HepG2 (cell line): ENCODE measurements at regions not wholly inside any gene's neighbourhood (a gene's known extent, or its start where the extent isn't known, plus 50 kb on each side); places are given as distances from the start of the nearest gene placed in this dataset.

ENCODE experiments used
- ATAC-seq: fragments of 200-7000 bp; cut with Tn5 transposase; 3 replicates; pipeline ENCODE4 v1.9.1; 2020; ENCODE audit warnings: mild to moderate bottlenecking, moderate library complexity
- BruUV-seq: library from RNA; stranded (reverse); fragments of 400-500 nt; replicated peaks from 2 replicates; lab custom pipeline; 2021; lab: Mats Ljungman, UMichigan
- CTCF ChIA-PET: fragments of 300-600 bp; formaldehyde crosslinking; extraction: SDS; loops from one replicate; lab custom pipeline; 2021; ENCODE audit warnings: low total read pairs, inconsistent platforms, low intra/inter-chr PET ratio; lab: Yijun Ruan, JAX
- POLR2A ChIA-PET: fragments of 350-600 bp; sonication (Branson Sonifier 250); formaldehyde crosslinking; loops from one replicate; lab custom pipeline; 2020; ENCODE audit warnings: antibody characterized with exemption, inconsistent platforms; lab: Yijun Ruan, JAX
- DNase-seq: peaks from one replicate; pipeline ENCODE4 v3.0.0-alpha.2; 2015; ENCODE audit warnings: low spot score
- FAIRE-seq: peaks from 3 replicates; lab custom pipeline; 2011; peaks lifted over from hg19 to GRCh38; lab: Jason Lieb, UNC
- H2AFZ ChIP-seq: one replicate; pipeline ENCODE4 v1.6.1; 2011; ENCODE audit warnings: low read length, inconsistent platforms
- H3K27ac ChIP-seq: fragments of 300-600 bp; 3 replicates; pipeline ENCODE4 v1.8.0; 2011; ENCODE audit warnings: mixed run types, mild to moderate bottlenecking, mixed read lengths, low read length, inconsistent platforms; ENCODE audit not compliant: insufficient read depth; ENCODE audit errors: extremely low read length
- H3K27me3 ChIP-seq, 2 experiments: fragments of 200-600 bp in 1 of 2; 2 replicates in 1 of 2; 3 replicates in 1 of 2; pipeline versions ENCODE4 v1.6.0 to v1.8.0; 2011; ENCODE audit warnings: low read length in 2 of 2, mild to moderate bottlenecking in 2 of 2, moderate library complexity in 2 of 2, inconsistent platforms in 1 of 2; ENCODE audit not compliant: insufficient read depth in 2 of 2, control insufficient read depth in 1 of 2
- H3K36me3 ChIP-seq, 2 experiments: fragments of 200-600 bp in 1 of 2; replicated peaks in 1 of 2; 2 replicates in 1 of 2; 3 replicates in 1 of 2; pipeline versions ENCODE4 v1.5.1 to v1.8.0; 2011; ENCODE audit warnings: low read length in 2 of 2, inconsistent platforms in 1 of 2; ENCODE audit not compliant: insufficient read depth in 2 of 2, control insufficient read depth in 1 of 2
- H3K4me1 ChIP-seq: 2 replicates; pipeline ENCODE4 v1.5.1; 2012; ENCODE audit warnings: low read length, inconsistent platforms; ENCODE audit not compliant: insufficient read depth
- H3K4me2 ChIP-seq: 2 replicates; pipeline ENCODE4 v1.6.0; 2011; ENCODE audit warnings: low read depth, low read length, inconsistent platforms
- H3K4me3 ChIP-seq, 3 experiments: fragments of 200-600 bp in 1 of 3; sonication (generic), shearing (Covaris generic) in 1 of 3; replicated peaks in 1 of 3; 2 replicates each; pipeline ENCODE4 v1.5.1; 2011 to 2016; ENCODE audit warnings: low read length in 3 of 3, inconsistent platforms in 2 of 3, low read depth in 2 of 3, mild to moderate bottlenecking in 2 of 3, control low read depth in 1 of 3, mixed read lengths in 1 of 3; ENCODE audit not compliant: insufficient read depth in 1 of 3
- H3K79me2 ChIP-seq: one replicate; pipeline ENCODE4 v1.6.1; 2011; ENCODE audit warnings: low read length, inconsistent platforms; ENCODE audit not compliant: insufficient read depth
- H3K9ac ChIP-seq: 2 replicates; pipeline ENCODE4 v1.6.0; 2011; ENCODE audit warnings: mild to moderate bottlenecking, low read depth, low read length, inconsistent platforms; ENCODE audit not compliant: insufficient read depth
- H3K9me3 ChIP-seq: 2 replicates; pipeline ENCODE4 v1.5.1; 2012; ENCODE audit warnings: mild to moderate bottlenecking, low read length
- H4K20me1 ChIP-seq: 2 replicates; pipeline ENCODE4 v1.6.0; 2011; ENCODE audit warnings: inconsistent platforms, mild to moderate bottlenecking, low read length, moderate library complexity; ENCODE audit not compliant: insufficient read depth
- MAFF ChIP-seq: IDR thresholded peaks from 2 replicates; pipeline ENCODE4 v1.6.1; 2011; ENCODE audit warnings: low read depth, low read length, improper control_type of control experiment
- MAFK ChIP-seq, 2 experiments: IDR thresholded peaks in 1 of 2; conservative IDR thresholded peaks in 1 of 2; 2 replicates each; pipeline ENCODE4 v1.6.1; 2011; ENCODE audit warnings: improper control_type of control experiment in 2 of 2, low read length in 2 of 2
- MLLT10 ChIP-seq: sonication (generic); formaldehyde crosslinking; IDR thresholded peaks from 2 replicates; pipeline ENCODE4 v1.4.0; 2020; ENCODE audit warnings: missing genetic modification reagents
- PRDM4 ChIP-seq: sonication (generic); formaldehyde crosslinking; IDR thresholded peaks from 2 replicates; pipeline ENCODE4 v1.9.0; 2021; ENCODE audit warnings: missing genetic modification reagents, borderline replicate concordance
- ZNF234 ChIP-seq: sonication (generic); formaldehyde crosslinking; conservative IDR thresholded peaks from 2 replicates; pipeline ENCODE4 v1.5.1; 2020; ENCODE audit warnings: mild to moderate bottlenecking, missing genetic modification reagents
- ZNF256 ChIP-seq: sonication (generic); formaldehyde crosslinking; conservative IDR thresholded peaks from 2 replicates; pipeline ENCODE4 v1.4.0; 2020; ENCODE audit warnings: missing genetic modification reagents
- ZNF567 ChIP-seq: sonication (generic); formaldehyde crosslinking; IDR thresholded peaks from 2 replicates; pipeline ENCODE4 v1.8.1; 2023; ENCODE audit warnings: mild to moderate bottlenecking, missing genetic modification reagents, borderline replicate concordance
- ZNF574 ChIP-seq: sonication (generic); formaldehyde crosslinking; IDR thresholded peaks from 2 replicates; pipeline ENCODE4 v1.4.0; 2020; ENCODE audit warnings: missing genetic modification reagents
- ZNF605 ChIP-seq: sonication (generic); formaldehyde crosslinking; IDR thresholded peaks from 2 replicates; pipeline ENCODE4 v1.8.0; 2022; ENCODE audit warnings: mild to moderate bottlenecking, missing genetic modification reagents
- ZNF670 ChIP-seq: sonication (generic); formaldehyde crosslinking; IDR thresholded peaks from 2 replicates; pipeline ENCODE4 v1.8.0; 2022; ENCODE audit warnings: mild to moderate bottlenecking, missing genetic modification reagents, borderline replicate concordance
- ZNF850 ChIP-seq: sonication (generic); formaldehyde crosslinking; conservative IDR thresholded peaks from 2 replicates; pipeline ENCODE4 v1.9.0; 2021; ENCODE audit warnings: mild to moderate bottlenecking, missing genetic modification reagents
- ZSCAN22 ChIP-seq: sonication (generic); formaldehyde crosslinking; IDR thresholded peaks from 2 replicates; pipeline ENCODE4 v1.4.0; 2020; ENCODE audit warnings: mild to moderate bottlenecking, missing genetic modification reagents
- WGBS: methylation state at CpG from one replicate; pipeline ENCODE4 v1.1.6; 2017; ENCODE audit warnings: low lambda C conversion rate; 5-methylcytosine and 5-hydroxymethylcytosine counted together
- in situ Hi-C: cut with HindIII; loops from 2 replicates; pipeline ENCODE4 v1.10.0; 2017; ENCODE audit warnings: low pct_unique_long_range_greater_than_20kb; ENCODE audit not compliant: extremely low pct_ligation_motif_present
- intact Hi-C: fragments of 100-400 bp; cut with micrococcal nuclease; formaldehyde crosslinking; loops from one replicate; pipeline ENCODE4 v1.10.0; 2022; ENCODE audit not compliant: unreplicated experiment

GRCh38 chr5:172509405-172509781 lies 55.1 kb upstream of the SH3PXD2B start:
- TF ChIP-seq MAFK (conservative IDR thresholded peaks at IDR 0.05 in 1 of 2, IDR thresholded peaks at IDR 0.05 in 1 of 2; ENCODE audit: low read length in 2 of 2): peak; percentile 13 to 45; a peak in 2 of 4 replicates
- no peak for TF ChIP-seq ZNF234
- 0 out of 2 replicates have a peak, but pooled peaks have one; percentile 34 for TF ChIP-seq MAFF
- TF ChIP-seq ZNF256 (CRISPR knock-in tag): no peak
- WGBS: 45% methylated on average over 8 of the region's 8 CpGs

GRCh38 chr5:172508471-172509404 lies 54.4 kb upstream of the SH3PXD2B start:
- no peak overlapping the region for H3K4me3 ChIP-seq
- no peak overlapping the region for H3K4me2 ChIP-seq
- ATAC-seq: no peak
- POLR2A ChIA-PET: no interaction called here
- intact Hi-C loops (no loop called here), in situ Hi-C loops (no loop called here)
- peaks cover 9% of the 10 kb centered on the region for H3K9me3 ChIP-seq
- H3K9ac ChIP-seq: no peak overlapping the region
- CTCF ChIA-PET: no interaction called here
- no TSS peak for BruUV-seq
- no peaks in the 10 kb centered on the region for H3K79me2 ChIP-seq
- H3K36me3 ChIP-seq: no peaks in the 10 kb centered on the region
- H3K27ac ChIP-seq: no peak overlapping the region
- DNase-seq: no peak
- H2AFZ ChIP-seq: no peak overlapping the region
- H3K27me3 ChIP-seq: peaks cover 3 to 11% of the 10 kb centered on the region in 2 experiments; a peak in 1 of 5 replicates
- 20% methylated on average over 10 of the region's 12 CpGs for WGBS
- FAIRE-seq: no peak
- H4K20me1 ChIP-seq: no peaks in the 10 kb centered on the region
- no peaks in the 10 kb centered on the region for H3K4me1 ChIP-seq
- TF ChIP-seq ZNF605 (CRISPR knock-in tag) (no peak), ZSCAN22 (CRISPR knock-in tag) (no peak), PRDM4 (CRISPR knock-in tag) (no peak), ZNF574 (CRISPR knock-in tag) (no peak), ZNF567 (CRISPR knock-in tag) (no peak), ZNF850 (no peak), ZNF670 (CRISPR knock-in tag) (no peak), MLLT10 (CRISPR knock-in tag) (no peak)

More at GRCh38 chr5:172509405-172509781, 55.1 kb upstream of the SH3PXD2B start:
- Histone ChIP-seq H3K79me2 (no peaks in the 10 kb centered on the region), H3K4me2 (no peak overlapping the region), H2AFZ (no peak overlapping the region), H3K27ac (no peak overlapping the region), H3K4me1 (no peaks in the 10 kb centered on the region), H3K4me3 (no peak overlapping the region), H3K36me3 (no peaks in the 10 kb centered on the region), H4K20me1 (no peaks in the 10 kb centered on the region), H3K9me3 (peaks cover 9% of the 10 kb centered on the region), H3K27me3 (peaks cover under 1 to 11% of the 10 kb centered on the region in 2 experiments; a peak in 1 of 5 replicates), H3K9ac (no peak overlapping the region)
- in situ Hi-C loops (no loop called here), intact Hi-C loops (no loop called here)
- ChIA-PET POLR2A (no interaction called here), CTCF (no interaction called here)
- FAIRE-seq (no peak), ATAC-seq (no peak), DNase-seq (no peak)
- BruUV-seq: no TSS peak
